Activated T-cell treated with anti-CD3 and anti-CD28 coated beads for 1 hour (primary cell): ENCODE measurements at regions not wholly inside any gene's neighbourhood (a gene's known extent, or its start where the extent isn't known, plus 50 kb on each side); places are given as distances from the start of the nearest gene placed in this dataset.

Experiments used
- DNase-seq: peaks from one replicate; pipeline ENCODE4 v3.0.0-alpha.2; 2020; ENCODE audit warnings: low read depth

DNA sequence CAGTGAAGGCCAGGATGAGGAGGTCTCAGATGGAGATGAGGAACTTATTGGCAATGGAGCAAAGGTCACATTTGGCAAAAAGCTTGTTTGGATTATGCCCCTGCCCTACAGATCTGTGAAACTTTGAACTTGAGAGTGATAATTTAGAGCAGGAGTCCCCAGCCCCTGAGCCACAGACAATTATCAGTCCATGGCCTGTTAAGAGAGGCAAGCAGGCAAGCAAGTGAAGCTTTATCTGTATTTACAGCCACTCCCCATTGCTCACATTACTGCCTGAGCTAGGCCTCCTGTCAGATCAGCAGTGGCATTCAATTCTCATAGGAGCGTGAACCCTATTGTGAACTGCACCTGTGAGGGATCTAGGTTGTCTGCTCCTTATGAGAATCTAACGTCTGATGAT lies 1076.9 kb upstream of the TENM4 start:
- DNase-seq = no peak

DNA sequence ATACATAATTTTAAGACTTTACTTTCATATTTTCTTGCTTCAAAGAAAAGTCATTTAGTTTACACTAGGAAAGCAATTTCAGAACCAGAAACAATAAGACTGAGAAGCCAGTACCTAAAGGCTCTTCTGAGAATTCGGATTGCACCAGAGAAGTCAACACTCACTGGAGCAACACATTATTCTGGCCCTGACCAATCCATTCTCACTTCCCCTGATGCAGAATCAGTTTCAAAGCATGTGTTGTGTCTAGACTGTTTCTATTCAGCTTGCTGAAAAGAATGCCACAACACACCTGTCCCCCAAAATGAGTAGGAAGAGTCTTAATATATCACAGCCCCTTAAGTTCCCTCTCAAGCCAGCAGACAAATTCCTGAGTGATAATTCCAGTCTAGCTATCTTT lies 1074.3 kb upstream of the TENM4 start:
- no peak for DNase-seq

DNA sequence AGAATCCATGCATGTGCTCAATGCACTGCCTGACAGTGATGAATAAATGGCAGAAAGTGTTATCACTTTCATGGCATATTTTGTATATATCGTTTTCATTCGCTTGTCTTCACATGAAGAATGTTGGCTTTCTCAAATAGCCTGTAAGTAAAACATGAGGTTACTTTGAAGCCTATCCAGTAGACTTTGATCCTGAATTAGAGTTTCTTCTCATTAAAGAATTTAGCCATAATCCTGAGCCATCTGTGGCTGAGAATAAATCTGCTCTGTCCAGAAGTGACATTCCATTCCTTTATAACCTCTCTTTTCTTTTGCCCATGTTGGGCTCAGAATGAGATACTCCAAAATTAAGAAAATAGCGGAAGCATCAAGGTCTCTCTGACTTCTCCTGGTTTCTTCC lies 1071.7 kb upstream of the TENM4 start:
- no peak for DNase-seq

DNA sequence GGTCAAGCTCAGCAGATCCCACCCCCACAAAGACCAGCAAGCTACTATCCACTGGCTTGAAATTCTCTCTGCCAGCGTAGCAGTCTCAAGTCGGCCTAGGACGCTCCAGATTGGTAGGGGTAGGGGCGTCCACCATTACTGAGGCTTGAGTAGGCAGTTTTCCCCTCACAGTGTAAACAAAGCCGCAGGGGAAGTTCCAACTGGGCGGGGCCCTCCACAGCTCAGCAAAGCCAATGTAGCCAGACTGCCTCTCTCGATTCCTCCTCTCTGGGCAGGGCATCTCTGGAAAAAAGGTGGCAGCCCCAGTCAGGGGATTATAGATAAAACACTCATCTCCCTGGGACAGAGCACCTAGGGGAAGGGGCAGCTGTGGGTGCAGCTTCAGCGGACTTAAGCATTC lies 1064.9 kb upstream of the TENM4 start:
- DNase-seq = no peak

DNA sequence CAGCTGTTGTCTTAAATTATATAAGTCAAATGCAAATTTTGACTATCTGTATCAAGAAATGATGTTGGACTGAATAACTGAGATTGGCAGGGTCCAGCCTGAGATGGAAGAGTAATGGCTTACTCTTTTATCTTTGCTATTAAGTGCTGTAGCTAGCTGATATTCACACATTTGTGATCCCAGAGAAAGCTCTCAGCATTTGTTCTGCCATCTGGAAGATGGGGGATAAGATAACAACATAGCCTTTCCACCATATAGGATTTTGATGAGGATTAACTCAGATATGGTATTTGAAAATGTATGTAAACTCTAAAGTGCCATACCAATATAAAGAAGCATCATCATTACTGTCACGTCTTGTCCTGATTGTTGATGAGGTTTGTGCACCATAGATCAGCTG lies 1063.2 kb upstream of the TENM4 start:
- DNase-seq = no peak

DNA sequence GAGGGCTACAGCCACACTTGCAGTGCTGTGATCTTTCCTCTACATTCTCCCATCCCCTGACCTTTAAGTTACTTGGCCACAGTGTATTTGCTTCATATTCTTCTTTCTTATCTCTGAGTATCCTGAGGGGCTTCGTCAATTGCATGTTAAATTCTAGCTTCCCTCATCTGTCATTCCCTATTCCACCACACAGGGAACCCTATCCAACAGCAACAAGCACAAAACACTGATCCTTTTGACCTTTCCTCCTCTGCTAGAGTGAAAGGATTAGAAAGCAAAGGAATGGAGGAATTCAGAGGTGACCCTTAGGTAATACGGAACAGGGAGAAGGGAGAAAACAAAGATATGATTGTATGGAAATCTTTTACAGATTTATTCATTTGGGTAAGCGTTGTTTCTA lies 1061.7 kb upstream of the TENM4 start:
- DNase-seq = no peak

DNA sequence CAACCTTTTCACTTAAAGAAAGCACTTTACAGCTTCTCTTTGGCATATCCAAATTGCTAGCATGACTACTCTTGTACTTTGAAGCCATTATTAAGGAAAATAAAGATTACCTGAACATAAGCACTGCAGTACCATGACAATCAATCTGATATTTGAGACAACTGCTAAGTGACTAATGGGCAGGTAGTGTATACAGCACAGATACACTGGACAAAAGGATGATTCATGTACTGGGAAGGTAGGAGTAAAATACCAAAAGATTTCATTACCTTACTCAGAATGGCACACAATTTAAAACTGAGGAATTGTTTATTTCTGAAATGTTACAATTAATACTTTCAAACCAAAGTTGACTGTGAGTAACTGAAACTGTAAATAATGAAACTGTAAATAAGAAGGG lies 1054.3 kb upstream of the TENM4 start:
- DNase-seq = no peak

DNA sequence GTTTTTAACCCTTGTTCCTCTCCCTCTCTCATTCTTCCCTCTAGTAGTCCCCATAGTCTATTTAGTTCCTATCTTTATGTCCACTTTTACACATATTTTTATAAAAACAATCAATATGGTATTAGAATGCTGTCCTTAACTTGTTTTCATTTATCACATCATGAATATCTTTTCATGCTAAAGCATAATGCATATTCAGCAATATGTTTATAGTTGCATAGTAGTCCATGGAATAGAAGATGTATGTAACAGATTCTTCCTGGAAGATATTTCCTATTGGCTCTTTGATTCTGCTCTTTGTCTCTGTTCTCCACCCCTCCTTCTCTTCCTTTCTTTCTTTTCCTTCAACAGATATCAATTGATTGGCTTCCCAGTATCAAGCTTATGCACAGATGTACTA lies 1047.1 kb upstream of the TENM4 start:
- DNase-seq = no peak

DNA sequence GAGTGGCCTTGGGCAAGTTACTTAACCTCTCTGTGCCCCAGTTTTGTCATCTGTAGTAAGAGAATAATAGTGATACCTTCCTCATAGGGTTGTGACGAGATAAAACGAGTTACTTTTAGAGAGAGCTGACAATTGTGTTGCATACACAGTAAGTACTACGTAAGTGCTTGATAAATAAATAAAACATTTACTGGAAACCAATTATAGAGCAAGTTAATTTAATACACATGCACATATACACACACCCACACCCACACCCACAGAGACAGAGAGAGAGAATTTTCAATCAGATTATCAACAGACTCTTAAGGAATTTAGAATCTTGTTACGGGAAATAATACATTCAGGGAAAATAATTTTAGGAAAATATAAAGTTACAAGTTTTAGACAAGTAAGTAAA lies 1045.8 kb upstream of the TENM4 start:
- no peak for DNase-seq

DNA sequence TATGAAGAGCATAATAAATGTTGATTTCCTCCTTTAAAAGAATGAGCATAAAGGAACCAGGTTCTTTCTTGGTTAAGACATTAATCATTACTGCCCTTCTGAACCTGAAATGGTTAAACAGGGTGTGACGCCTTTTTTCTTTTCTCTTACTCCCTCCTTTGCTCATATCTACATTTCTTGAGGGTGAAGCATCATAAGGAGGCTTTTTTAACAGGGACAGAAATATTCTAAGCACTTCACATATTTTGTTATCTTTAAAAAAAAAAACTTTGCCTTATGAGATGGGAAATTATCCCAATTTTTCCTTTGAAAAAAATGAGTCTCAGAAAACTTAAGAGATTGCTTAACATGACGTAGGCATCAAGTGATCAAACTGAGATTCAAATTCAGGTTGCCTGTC lies 1036.3 kb upstream of the TENM4 start:
- no peak for DNase-seq

DNA sequence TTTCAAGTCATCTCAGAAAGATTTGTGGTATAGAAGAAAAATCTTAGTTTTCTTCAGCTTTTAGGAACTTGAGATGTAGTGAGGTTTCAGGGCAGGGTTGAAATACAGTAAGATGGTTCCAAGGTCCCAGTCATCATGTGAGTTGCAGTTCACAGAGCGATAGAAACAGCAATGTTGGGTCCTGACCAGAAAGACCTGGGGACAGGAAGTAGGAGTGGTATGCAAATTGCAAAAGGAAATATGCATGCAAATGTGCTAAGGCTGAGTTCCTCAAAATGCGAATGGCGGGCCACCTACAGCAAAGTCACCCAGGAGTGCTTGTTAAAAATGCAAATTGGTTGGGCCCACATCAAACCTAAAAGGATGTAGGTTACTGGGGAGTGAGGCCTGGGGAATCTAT lies 1032.7 kb upstream of the TENM4 start:
- DNase-seq = no peak

DNA sequence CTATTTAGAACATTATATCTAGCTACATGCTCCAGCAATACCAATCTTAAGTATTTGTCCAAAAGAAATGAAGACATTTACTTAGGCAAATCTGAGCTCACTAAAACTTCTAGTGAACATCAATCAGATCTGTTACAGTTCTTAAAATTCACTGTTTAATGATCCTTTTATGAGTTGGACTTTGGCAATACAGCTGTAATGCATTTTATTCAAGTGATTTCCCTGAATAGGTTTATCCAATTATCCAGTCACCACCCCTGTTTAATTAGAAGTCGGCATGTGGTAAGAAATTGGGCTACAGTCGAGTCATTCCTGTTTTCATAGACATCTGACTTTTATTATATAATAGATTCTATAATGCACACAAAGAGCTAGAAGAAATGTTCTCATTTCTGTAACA lies 1029.0 kb upstream of the TENM4 start:
- DNase-seq = no peak

DNA sequence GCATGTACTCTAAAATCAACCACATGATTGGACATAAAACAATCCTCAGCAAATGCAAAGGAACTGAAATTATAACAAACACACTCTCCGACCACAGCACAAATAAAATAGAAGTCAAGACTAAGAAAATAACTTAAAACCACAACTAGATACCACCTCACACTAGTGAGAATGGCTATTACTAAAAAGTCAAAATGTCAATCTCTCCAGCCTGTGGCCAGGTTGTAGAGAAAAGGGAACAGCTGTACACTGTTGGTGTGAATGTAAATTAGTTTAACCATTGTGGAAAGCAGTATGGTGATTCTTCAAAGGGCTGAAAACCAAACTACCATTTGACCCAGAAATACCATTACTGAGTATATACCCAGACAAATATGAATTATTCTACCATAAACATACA lies 1025.7 kb upstream of the TENM4 start:
- DNase-seq = no peak

DNA sequence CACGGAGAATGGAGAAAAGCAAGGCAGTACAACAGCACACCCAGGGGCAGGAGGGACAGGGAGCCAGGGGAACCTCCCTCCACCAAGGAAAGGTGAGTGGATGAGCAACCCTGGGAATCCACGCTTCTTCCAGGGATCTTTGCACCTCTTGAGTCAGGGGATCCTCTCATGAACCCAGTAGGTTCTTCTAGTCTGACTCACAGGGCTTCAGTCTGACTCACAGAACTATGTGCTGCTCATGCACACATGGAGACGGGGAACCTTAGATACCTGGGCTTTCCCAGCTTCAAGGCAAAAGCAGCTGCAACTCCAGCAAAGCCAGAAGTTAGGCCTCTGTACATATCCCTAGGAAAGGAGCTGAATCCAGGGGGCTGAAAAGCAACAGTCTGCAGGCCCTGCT lies 1021.4 kb upstream of the TENM4 start:
- DNase-seq = no peak

DNA sequence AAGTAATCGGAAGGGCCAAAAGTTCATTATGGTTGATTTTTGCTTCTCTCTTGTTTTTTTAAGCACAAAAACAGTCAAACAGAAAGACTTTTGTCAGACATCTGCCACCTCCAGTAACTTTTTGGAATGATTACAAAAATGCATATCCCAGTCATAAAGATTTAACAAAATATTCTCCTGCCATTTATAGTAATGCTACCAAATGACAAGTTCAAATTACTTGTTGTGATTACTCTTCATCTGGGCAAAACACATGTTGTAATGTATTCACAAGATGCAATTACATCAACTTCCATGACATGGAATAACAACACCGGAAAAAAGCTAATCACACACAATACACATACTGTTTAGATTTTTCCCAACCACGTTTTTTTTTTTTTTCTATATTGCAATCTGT lies 1017.5 kb upstream of the TENM4 start:
- no peak for DNase-seq

DNA sequence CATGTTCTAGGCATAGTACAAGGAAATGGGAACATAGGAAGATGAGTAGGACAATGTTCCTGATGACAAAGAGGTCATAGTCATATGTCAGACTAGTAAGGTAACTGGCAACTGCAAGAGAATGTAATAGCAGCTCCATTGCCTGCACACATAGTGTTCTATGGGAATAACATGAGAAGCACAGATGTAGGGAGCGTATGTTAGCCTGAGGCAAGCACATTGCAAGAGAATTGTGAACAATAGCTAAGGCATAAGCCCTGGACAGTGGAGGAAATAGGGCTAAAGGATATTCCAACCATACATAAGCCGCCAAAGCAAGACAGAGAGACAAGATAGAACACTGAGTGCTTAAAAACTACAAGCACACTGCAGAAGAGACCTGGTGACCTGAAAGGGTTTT lies 1017.0 kb upstream of the TENM4 start:
- no peak for DNase-seq

DNA sequence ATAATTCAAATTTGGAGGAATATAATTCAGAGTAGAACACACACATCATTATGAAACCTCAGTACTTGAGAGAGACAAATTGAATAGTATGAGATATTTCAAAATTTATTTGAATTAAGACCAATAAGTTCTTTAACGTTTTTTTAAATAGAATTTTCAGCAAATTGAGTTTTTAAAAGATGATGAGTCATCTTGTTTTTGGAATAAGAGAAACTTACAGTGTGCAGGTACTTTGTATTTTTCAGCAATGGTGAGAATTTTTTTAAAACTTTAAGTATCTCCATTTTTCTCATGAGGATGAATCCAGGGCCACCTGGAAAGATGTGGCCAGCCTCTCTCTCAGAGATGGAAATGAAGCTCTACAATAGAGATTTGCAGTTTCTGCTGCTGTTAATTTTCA lies 1015.0 kb upstream of the TENM4 start:
- no peak for DNase-seq

DNA sequence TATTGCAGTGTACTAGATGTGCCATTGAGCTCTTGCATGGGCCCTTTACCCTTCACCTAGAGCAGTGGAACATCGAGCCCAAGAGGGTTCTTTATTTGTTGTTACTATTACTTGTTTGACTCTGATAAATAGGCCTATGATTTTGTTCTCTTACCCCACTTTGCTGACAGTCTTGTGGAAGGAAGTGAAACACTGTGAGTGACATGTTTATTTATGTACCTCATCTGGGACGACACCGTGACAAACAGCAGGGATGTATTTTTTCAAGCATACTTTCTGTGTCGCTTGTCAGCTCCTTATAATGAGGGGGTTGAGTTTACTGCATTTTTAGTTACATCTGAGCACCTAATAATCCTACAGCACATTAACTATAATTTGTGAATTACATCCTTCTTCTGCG lies 1010.3 kb upstream of the TENM4 start:
- DNase-seq = no peak

DNA sequence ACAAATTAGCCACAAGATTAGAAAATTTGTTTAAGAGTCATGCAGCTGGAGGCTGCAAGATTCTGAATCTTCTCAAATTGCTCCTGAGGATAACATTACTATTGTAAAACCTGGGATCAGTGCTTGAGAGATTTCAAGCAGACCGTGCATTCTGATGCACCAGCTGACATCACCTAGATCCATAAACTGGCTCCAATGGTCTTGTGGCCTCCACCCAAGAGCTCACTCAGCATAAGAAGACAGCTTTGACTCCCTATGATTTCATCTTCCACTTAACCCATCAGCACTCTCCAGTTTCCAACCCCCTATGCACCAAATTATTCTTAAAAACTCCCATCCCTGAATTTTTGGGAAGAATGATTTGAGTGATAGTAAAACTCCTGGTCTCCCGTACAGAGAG lies 1007.9 kb upstream of the TENM4 start:
- no peak for DNase-seq

DNA sequence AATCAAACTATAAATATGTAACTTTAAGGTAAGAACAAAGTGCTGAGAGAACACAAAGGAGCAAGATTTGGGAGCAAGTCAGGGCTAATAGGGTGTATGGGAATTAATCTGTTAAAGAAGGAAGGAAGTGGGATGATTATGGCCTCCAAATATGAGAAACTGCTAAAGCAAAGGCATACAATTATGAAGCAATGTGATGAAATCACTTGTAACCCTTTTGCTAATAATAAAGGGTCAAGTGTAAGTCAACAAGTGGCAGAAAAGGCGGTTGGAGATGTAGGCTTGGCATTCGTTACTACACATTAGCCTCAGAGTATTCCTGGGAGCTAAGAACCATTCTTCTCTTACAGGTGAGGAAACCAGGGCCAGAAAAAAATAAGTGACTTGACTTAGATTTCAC lies 1002.3 kb upstream of the TENM4 start:
- DNase-seq = no peak

DNA sequence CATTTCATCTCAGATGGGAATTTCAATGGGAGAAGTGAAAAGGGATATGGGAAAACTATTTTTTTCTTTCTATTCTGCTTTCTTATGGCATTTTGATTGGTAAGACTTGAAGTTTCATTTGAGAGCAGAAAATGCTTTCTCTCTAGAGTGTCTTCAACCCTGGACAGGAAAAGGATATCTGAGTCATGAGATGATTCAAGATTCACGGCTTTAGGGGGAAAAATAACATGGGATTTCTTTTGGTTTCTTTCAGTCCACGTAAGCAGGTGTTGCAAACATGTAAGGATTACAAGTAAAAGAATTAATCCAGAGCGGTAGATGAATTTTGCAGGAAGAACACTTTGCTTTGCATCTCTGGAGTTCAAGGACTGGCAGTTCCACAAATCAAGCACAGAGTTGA lies 1001.0 kb upstream of the TENM4 start:
- DNase-seq = no peak

DNA sequence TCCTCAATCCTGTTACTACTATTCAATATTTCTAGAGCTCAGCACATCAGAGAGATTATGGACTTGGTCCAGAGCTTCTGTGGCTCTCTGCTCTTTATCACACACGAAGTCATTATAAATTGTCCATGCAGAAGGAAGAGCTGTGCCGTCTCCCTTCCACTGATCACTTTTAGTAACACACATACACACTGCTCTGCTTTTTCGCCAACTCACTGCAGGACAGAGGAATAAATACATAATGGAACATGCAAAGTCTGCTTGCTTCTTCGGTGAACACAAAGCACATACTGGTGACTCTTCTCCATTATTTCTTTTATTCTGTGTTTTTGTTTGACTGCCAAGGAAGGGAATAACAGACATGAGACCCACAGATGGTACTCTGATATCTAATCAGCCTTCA lies 1000.0 kb upstream of the TENM4 start:
- DNase-seq = no peak

DNA sequence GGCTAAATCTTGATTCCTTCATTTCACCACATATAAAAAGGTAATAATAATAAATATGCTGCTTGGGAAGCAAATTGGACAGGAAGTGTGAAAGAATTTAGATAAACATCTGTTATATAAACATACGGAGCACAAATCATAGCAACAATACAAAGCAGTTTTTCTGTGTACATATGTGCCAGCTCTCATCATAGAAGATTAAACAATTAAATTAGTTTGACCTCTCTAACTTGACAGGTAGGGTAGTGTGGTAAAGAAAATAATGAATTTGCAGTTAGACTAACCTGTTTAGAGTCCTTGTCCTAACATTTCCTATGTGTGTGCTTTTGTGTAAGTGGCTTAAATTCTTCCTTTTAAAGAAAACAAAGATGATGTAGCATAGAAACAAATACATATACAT lies 995.7 kb upstream of the TENM4 start:
- no peak for DNase-seq

DNA sequence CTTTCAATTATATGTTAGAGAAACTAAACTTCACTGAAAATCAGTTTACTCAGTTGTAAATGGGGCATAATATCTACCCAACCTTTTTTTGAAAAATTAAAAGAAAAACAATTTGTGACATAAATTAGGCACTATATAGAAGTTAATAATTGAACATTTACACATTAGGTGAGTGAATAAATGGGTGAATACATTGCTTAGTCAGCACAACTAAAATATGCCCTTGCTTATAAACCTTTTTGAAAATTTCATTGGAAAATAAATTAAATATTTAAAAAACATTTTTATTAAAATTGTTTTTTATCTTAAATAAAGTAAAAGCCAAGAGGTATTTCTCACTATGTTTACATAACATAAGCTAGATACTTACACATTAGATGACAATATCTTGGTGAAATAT lies 994.5 kb upstream of the TENM4 start:
- no peak for DNase-seq

DNA sequence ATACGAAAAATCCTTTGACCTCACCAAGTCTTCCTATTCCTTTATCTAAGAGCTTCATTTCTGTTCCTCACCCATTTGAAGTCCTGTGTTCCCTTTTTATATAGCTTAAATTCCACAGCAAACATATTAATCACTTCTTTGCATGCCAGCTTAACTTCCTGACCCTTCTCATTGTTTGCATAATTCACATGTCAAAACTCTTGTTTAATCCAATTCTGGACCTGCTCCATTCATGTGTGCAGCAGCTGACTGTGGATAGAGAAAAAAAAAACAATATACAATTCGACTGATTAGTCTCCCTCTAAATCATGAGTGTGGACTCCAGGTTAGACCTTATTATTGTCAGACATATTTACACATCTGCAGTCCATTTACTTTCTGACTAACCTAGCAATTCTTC lies 991.2 kb upstream of the TENM4 start:
- DNase-seq = no peak
